ENCODE measurements at regions not wholly inside any gene's neighbourhood (a gene's known extent, or its start where the extent isn't known, plus 50 kb on each side); places are given as distances from the start of the nearest gene placed in this dataset.

GRCh38 chr5:155091768-155092717, 78.5 kb downstream of the KIF4B start:
- H3K4me3 ChIP-seq (ENCODE audit: low read depth, low read length): no peak overlapping the region
- in situ Hi-C loops (cut with HindIII; ENCODE audit: low sequenced_read_pairs): no loop called here
- TF ChIP-seq CTCF (IDR thresholded peaks at IDR 0.05; ENCODE audit: low read depth, low read length, missing control alignments): no peak
- DNase-seq (ENCODE audit: low read depth): no peak

GRCh38 chr5:155094455-155094854, 80.9 kb downstream of the KIF4B start:
- no peak for TF ChIP-seq CTCF (IDR thresholded peaks at IDR 0.05; ENCODE audit: low read depth, low read length, missing control alignments)
- no peak overlapping the region for H3K4me3 ChIP-seq (ENCODE audit: low read depth, low read length)
- DNase-seq (ENCODE audit: low read depth): no peak
- in situ Hi-C loops (cut with HindIII; ENCODE audit: low sequenced_read_pairs): no loop called here

GRCh38 chr5:155097995-155098394, 84.4 kb downstream of the KIF4B start:
- DNase-seq (ENCODE audit: low read depth): no peak
- no peak overlapping the region for H3K4me3 ChIP-seq (ENCODE audit: low read depth, low read length)
- in situ Hi-C loops (cut with HindIII; ENCODE audit: low sequenced_read_pairs): no loop called here
- TF ChIP-seq CTCF (IDR thresholded peaks at IDR 0.05; ENCODE audit: low read depth, low read length, missing control alignments): no peak

GRCh38 chr5:155098433-155098832, 84.9 kb downstream of the KIF4B start:
- H3K4me3 ChIP-seq (ENCODE audit: low read depth, low read length): no peak overlapping the region
- no peak for TF ChIP-seq CTCF (IDR thresholded peaks at IDR 0.05; ENCODE audit: low read depth, low read length, missing control alignments)
- in situ Hi-C loops (cut with HindIII; ENCODE audit: low sequenced_read_pairs): no loop called here
- no peak for DNase-seq (ENCODE audit: low read depth)

GRCh38 chr5:155101697-155102096, 88.1 kb downstream of the KIF4B start:
- in situ Hi-C loops (cut with HindIII; ENCODE audit: low sequenced_read_pairs): no loop called here
- no peak for DNase-seq (ENCODE audit: low read depth)
- no peak overlapping the region for H3K4me3 ChIP-seq (ENCODE audit: low read depth, low read length)
- no peak for TF ChIP-seq CTCF (IDR thresholded peaks at IDR 0.05; ENCODE audit: low read depth, low read length, missing control alignments)

GRCh38 chr5:155103146-155103545, 89.6 kb downstream of the KIF4B start:
- H3K4me3 ChIP-seq (ENCODE audit: low read depth, low read length): no peak overlapping the region
- DNase-seq (ENCODE audit: low read depth): no peak
- TF ChIP-seq CTCF (IDR thresholded peaks at IDR 0.05; ENCODE audit: low read depth, low read length, missing control alignments): no peak
- in situ Hi-C loops (cut with HindIII; ENCODE audit: low sequenced_read_pairs): no loop called here
